Right lobe of liver (tissue), 4 donors: ENCODE measurements at regions not wholly inside any gene's neighbourhood (a gene's known extent, or its start where the extent isn't known, plus 50 kb on each side); places are given as distances from the start of the nearest gene placed in this dataset.

Experiments used
- POLR2A ChIP-seq: fragments of 450-650 bp; IDR thresholded peaks from one replicate; pipeline ENCODE4 v1.6.1; 2017; ENCODE audit warnings: antibody characterized with exemption, mild to moderate bottlenecking
- TF ChIP-seq, protein P1 (sequence below), 4 donors: fragments of 200-600 bp in 3 of 4; fragments of 450-650 bp in 1 of 4; IDR thresholded peaks; one replicate each; pipeline versions ENCODE4 v1.5.1 to v1.8.0; 2016 to 2022; ENCODE audit warnings: antibody characterized with exemption in 4 of 4, mild to moderate bottlenecking in 2 of 4
- donor health status: DM: no; HTN: no; CAD: no.
- donor health status: DM: no; HTN: no; CAD: no.
- donor health status: DM: no; HTN: yes; CAD: no.

DNA sequence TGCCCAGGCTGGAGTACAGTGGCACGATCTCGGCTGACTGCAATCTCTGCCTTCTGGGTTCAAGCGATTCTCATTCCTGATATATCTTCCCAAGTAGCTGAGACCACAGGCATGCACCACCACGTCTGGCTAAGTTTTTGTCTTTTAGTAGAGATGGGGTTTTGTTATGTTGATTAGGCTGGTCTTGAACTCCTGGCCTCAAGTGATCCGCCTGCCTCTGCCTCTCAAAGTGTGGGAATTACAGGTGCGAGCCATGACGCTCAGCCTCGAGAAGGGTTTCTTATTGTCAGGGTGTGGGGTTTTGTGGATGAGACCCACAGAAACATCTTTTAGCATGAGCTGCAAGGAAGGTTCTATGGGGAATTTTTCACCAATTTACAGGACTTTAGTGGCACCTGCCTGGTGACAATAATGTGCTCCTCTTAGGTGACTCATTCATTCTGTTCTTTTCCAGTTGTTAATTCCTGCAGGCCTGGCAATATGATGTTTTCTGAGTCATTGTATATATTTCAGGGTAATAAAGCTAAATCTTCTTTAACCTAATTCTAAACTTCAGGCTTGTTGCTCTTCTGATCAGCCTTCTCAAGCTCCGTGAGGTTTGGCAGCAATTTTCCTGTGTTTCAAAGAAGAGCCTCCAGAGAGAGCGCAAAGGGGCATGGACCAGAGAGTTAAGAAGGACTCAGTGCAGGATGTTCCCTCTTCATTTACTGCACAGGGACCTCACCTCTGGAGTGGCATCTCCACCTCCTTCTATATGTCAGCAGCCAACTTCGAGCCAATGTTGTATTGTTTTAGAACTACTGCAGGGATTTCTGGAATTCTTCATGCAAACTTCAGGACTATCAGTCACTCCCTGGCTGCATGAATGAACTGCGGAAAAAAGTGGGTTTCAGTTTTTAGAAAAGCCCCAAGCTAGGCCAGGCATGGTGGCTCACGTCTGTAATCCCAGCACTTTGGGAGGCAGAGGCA, 77.8 kb upstream of the ZNF618 start:
- TF ChIP-seq, protein P1, sequence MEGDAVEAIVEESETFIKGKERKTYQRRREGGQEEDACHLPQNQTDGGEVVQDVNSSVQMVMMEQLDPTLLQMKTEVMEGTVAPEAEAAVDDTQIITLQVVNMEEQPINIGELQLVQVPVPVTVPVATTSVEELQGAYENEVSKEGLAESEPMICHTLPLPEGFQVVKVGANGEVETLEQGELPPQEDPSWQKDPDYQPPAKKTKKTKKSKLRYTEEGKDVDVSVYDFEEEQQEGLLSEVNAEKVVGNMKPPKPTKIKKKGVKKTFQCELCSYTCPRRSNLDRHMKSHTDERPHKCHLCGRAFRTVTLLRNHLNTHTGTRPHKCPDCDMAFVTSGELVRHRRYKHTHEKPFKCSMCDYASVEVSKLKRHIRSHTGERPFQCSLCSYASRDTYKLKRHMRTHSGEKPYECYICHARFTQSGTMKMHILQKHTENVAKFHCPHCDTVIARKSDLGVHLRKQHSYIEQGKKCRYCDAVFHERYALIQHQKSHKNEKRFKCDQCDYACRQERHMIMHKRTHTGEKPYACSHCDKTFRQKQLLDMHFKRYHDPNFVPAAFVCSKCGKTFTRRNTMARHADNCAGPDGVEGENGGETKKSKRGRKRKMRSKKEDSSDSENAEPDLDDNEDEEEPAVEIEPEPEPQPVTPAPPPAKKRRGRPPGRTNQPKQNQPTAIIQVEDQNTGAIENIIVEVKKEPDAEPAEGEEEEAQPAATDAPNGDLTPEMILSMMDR (IDR thresholded peaks at IDR 0.05): no peak
- TF ChIP-seq POLR2A: no peak
